ENCODE measurements at regions not wholly inside any gene's neighbourhood (a gene's known extent, or its start where the extent isn't known, plus 50 kb on each side); places are given as distances from the start of the nearest gene placed in this dataset.

GRCh38 chr17:63274146-63274545 lies 172.0 kb downstream of the CYB561 start:
- TF ChIP-seq CTCF (IDR thresholded peaks at IDR 0.05) = no peak
- TF ChIP-seq POLR2A (IDR thresholded peaks at IDR 0.05) = no peak
